Glomerular visceral epithelial cell (primary cell): ENCODE measurements at regions not wholly inside any gene's neighbourhood (a gene's known extent, or its start where the extent isn't known, plus 50 kb on each side); places are given as distances from the start of the nearest gene placed in this dataset.
"Not testable (repeated sequence)": the region's sequence is repeated elsewhere in the genome, so short reads cannot be mapped to it uniquely, and the experiment has no call there.

Experiments used
- DNase-seq: peaks from one replicate; pipeline ENCODE4 v3.0.0-alpha.2; 2016; ENCODE audit errors: extremely low spot score

DNA sequence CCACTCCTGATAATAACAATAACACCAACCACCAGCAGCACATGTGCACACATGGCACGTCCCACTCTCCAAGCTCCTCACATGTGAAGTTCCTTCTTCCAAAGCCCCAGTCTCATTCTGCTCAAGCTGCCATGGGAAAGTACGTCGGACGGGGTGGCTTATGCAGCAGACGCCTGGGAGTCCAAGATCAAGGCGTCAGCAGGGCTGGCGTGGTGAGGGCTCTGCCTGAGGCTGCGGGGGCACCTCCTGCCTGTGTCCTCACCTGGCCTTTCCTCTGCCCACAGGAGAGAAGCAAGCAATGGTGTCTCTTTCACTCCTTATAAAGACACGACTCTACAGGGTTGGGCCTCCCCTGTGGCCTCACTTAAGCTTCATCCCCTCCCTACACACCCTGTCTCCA, 68.8 kb upstream of the INSIG1 start:
- DNase-seq, result no peak

- DNase-seq, result no peak
Measured at GRCh38 chr7:155229548-155230168, 68.0 kb upstream of the INSIG1 start.

DNA sequence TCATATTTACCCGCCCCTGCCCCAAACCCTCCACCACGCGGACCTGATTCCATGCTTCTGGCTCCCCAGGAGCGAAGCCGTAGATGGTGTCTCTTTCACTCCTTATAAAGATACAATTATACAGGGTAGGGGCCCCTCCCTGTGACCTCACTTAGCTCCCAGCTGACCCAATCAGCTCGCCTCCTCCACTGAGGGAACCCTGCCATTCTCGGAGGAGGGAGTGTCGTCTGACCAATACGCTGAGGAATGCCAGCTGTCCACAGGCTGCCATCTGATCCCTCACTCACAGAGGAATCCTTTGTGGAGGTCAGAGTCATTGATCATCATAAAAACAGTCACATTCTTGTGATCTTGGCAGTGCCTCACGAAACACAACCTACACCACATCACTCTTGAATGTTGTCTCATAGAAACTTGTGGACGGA, 67.5 kb upstream of the INSIG1 start:
- peak; percentile 95 for DNase-seq

- no peak for DNase-seq
Measured at GRCh38 chr7:155231241-155231800, 66.4 kb upstream of the INSIG1 start.

DNA sequence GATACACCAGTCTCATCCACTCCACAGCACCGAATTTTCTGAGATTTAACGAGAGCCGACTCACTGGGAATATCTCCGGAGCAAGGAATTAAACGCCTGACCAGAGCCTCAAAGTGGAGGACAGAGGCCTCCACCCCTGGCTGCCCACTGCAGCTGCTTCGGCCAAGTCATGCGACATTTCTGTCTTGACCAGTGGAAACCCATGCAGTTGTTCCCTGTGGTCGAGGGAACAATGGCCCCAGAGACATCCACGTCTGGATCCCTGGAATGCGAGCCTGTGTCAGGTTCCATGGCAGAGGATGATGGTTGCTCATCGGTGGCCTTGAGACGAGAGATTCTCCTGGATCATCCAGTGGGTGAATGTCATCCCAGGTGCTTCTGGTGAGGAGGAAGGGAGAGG, 65.7 kb upstream of the INSIG1 start:
- DNase-seq, result no peak

DNA sequence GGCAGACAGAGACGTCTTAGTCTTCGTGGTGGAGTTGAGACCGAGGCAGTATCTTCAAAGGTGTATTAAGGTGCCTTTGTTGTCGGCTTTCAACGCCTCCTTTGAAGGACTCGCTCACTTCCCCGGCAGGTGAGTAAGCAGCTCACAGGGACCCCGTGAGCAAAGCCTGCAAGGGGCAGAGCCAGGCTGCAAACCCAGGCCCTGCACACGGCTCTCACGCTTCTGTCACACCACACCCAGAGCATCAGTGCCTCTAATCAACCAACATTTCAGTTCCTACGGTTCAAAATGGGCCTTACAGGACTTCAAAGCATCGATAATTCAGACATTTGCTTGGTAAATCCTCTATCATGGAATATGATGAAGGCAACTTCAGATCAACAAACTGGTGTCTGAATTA, 64.8 kb upstream of the INSIG1 start:
- no peak for DNase-seq

- DNase-seq, result no peak
Measured at GRCh38 chr7:155233311-155234157, 64.1 kb upstream of the INSIG1 start.

- peak; percentile 7 for DNase-seq
Measured at GRCh38 chr7:155234158-155234492, 63.6 kb upstream of the INSIG1 start.

DNA sequence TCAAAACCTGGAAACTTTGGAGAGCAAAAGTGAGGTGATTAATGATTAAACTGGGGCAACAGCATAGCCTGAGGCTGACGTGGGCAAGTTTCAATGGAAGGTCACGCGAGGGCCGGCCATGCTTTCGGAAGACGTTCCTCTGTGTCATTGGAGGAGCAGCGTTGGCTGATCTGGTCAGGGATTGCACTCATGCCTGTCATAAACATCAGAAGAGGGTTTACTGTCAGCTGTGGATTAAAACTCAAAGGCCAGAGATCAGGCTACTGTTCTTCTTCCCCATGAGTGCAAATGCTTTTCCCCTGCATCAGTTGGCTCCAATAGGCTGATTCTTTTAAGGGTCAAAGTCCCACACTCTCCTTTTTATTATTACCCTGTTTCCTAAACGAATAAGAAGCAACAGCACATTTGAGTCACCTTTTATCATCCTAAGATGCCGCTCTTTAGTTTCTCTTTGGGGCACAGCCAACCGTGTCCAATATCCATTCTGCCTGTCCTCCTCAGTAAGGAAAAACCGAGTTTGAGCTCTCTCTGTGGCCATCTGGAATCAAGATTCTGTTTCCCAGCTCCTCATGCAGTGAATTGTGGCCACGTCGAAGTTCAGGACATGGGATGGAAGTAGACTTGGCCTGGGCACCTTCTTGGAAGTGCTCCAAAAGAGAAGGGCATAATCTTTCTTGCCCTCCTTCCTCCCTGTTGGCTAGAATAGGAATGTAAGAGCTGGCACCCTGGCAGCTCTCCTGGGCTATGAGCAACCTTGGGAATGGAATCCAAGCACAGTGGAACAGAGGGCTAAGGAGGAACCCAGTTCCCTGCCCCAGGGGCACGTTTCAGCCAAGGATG, 62.5 kb upstream of the INSIG1 start:
- peak; percentile 76 for DNase-seq

- no peak for DNase-seq
Measured at GRCh38 chr7:155236386-155236785, 61.3 kb upstream of the INSIG1 start.

DNA sequence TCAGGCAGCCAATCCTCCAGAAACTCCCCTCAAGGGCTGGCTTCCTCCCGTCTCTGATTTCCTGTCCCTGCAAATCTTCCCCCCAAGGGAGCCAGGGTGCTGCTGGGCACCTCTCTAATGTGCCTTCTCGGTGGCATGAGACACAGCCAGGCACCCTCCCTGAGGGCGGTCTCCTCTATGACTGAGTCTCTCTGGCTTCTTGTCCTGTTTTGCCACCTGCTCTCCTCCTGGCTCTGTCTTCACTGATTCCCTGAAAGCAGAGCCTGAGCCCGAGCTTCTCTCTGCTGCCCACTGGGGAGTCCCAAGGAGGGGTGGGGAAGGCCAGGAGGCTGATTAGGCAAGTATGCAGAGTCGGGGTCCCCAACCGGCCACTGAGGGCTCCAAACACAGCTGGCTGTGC, 60.4 kb upstream of the INSIG1 start:
- DNase-seq, result no peak

- no peak for DNase-seq
Measured at GRCh38 chr7:155237730-155238129, 59.9 kb upstream of the INSIG1 start.

GRCh38 chr7:155239431-155240087, 58.1 kb upstream of the INSIG1 start:
- not testable (repeated sequence) for DNase-seq

GRCh38 chr7:155244675-155245074, 53.0 kb upstream of the INSIG1 start:
- no peak for DNase-seq

DNA sequence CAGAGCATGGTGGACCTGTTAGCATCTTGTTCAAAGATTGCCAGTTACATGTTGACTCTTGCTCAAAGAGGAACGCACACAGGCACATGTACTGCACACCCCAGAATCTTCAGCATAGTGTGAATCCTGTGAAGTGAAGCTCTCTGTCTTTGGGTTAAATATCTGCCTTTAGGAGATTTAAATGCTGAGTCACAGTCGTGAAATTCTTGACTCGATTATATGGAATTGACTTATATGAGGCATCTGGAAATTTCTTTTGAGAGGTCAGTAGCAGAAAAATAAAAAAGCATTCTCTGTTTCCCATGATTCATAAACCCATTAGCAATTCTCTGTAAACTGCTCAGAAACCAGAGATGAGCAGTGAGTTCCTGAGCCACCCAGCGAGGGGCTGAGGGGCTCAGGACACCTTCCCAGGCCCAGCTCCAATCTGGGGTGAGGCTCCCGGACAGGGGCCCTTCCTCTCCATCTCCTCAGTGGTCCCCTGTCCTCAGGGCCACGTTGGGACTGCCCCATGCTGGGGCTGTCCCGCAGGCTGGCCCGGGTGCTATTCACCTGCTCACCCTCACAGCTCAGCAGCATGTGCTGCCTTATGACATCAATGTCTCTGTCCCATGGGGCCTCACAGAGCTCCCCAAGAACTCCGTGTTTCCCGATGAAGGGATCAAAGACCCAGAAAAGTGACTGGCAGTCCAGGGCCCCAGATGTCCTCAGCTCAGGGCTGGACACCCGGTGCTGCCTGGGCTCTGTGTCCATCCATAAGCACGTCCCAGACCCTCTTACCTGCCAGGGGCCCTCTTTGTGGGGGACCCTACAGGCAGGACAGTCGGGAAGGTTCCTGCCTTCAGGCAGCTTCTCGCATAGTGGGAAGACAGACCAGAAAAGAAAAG, 50.0 kb upstream of the INSIG1 start:
- DNase-seq, result no peak
